ENCODE measurements at regions not wholly inside any gene's neighbourhood (a gene's known extent, or its start where the extent isn't known, plus 50 kb on each side); places are given as distances from the start of the nearest gene placed in this dataset.

- Histone ChIP-seq H3K9ac (replicated peaks in 1 of 4; ENCODE audit: extremely low read depth in 1 of 4, low read depth in 3 of 4, low read length in 3 of 4) (no peak overlapping the region), H2BK20ac (ENCODE audit: low read length) (no peak overlapping the region), H3K23me2 (ENCODE audit: low read depth, low read length) (no peaks in the 10 kb centered on the region), H2AFZ (ENCODE audit: low read length) (no peak overlapping the region), H3K27me3 (replicated peaks in 1 of 4; ENCODE audit: control insufficient read depth in 3 of 4, extremely low read depth in 1 of 4, insufficient read depth in 3 of 4, low read length in 3 of 4) (no peaks in the 10 kb centered on the region), H2AK5ac (ENCODE audit: low read depth, low read length) (no peak overlapping the region), H2BK12ac (ENCODE audit: low read depth, low read length) (no peak overlapping the region), H2BK15ac (ENCODE audit: low read length) (no peak overlapping the region), H3K79me1 (ENCODE audit: low read depth, low read length) (no peaks in the 10 kb centered on the region), H3K4ac (replicated peaks; ENCODE audit: insufficient read length, low read depth, low read length) (no peak overlapping the region), H3K23ac (ENCODE audit: insufficient read length) (no peak overlapping the region), H2BK120ac (replicated peaks; ENCODE audit: low read depth, low read length) (no peak overlapping the region), H3K9me3 (ENCODE audit: insufficient read depth in 2 of 2, low read depth in 1 of 2, low read length in 1 of 2) (peaks cover 0 to 10% of the 10 kb centered on the region in 2 experiments; a peak in 1 of 4 replicates), H4K5ac (ENCODE audit: insufficient read length, low read depth, low read length) (no peak overlapping the region), H4K20me1 (replicated peaks in 1 of 2; ENCODE audit: control insufficient read depth in 1 of 2, insufficient read depth in 2 of 2, low read length in 2 of 2) (no peaks in the 10 kb centered on the region), H3K4me1 (replicated peaks in 1 of 4; ENCODE audit: control insufficient read depth in 3 of 4, insufficient read depth in 4 of 4, low read length in 3 of 4) (no peaks in the 10 kb centered on the region), H3K4me3 (ENCODE audit: extremely low read depth in 1 of 4, insufficient read depth in 2 of 4, low read depth in 3 of 4, low read length in 4 of 4) (no peak overlapping the region), H3K79me2 (ENCODE audit: control insufficient read depth in 1 of 2, insufficient read depth in 2 of 2, low read length in 2 of 2) (no peaks in the 10 kb centered on the region), H3K4me2 (ENCODE audit: insufficient read depth in 1 of 2, low read depth in 2 of 2, low read length in 2 of 2) (no peak overlapping the region), H2BK5ac (ENCODE audit: low read depth, low read length) (no peak overlapping the region), H3K27ac (ENCODE audit: low read depth, low read length) (no peak overlapping the region), H3K36me3 (ENCODE audit: control insufficient read depth in 2 of 4, insufficient read depth in 4 of 4, low read length in 3 of 4) (no peaks in the 10 kb centered on the region), H3K14ac (ENCODE audit: insufficient read length) (no peak overlapping the region), H3K56ac (replicated peaks; ENCODE audit: insufficient read length, low read depth, low read length) (no peak overlapping the region), H4K91ac (replicated peaks; ENCODE audit: insufficient read length, low read length) (no peak overlapping the region), H4K8ac (ENCODE audit: extremely low read depth, insufficient read depth, low read length) (no peak overlapping the region), H3K18ac (ENCODE audit: extremely low read depth, low read length) (no peak overlapping the region)
- ChIA-PET CTCF (ENCODE audit: partially characterized antibody) (no interaction called here), POLR2A (ENCODE audit: partially characterized antibody) (no interaction called here)
- FAIRE-seq: no peak
- TF ChIP-seq RNF2 (IDR thresholded peaks at IDR 0.05; ENCODE audit: borderline replicate concordance, low read depth, low read length, missing control alignments, poor library complexity, severe bottlenecking) (no peak), EP300 (IDR thresholded peaks at IDR 0.05; ENCODE audit: borderline replicate concordance in 1 of 2, low read depth in 2 of 2, low read length in 2 of 2) (no peak), SRF (IDR thresholded peaks at IDR 0.05; ENCODE audit: low read depth, low read length) (no peak), ASH2L (IDR thresholded peaks at IDR 0.05; ENCODE audit: low read length) (no peak), BRCA1 (IDR thresholded peaks at IDR 0.05; ENCODE audit: low read depth, low read length) (no peak), YY1 (IDR thresholded peaks at IDR 0.05; ENCODE audit: low read depth, low read length) (no peak), RBBP5 (IDR thresholded peaks at IDR 0.05; ENCODE audit: borderline replicate concordance, low read depth, low read length) (no peak), SP1 (IDR thresholded peaks at IDR 0.05; ENCODE audit: low read depth, low read length) (no peak), POU5F1 (IDR thresholded peaks at IDR 0.05; ENCODE audit: low read depth, low read length) (no peak), MAX (IDR thresholded peaks at IDR 0.05) (no peak), HDAC6 (IDR thresholded peaks at IDR 0.05; ENCODE audit: low read depth, low read length) (no peak), NRF1 (IDR thresholded peaks at IDR 0.05; ENCODE audit: low read depth, low read length) (no peak), BCL11A (IDR thresholded peaks at IDR 0.05; ENCODE audit: low read depth in 2 of 2, low read length in 2 of 2) (no peak), CHD1 (IDR thresholded peaks at IDR 0.05; ENCODE audit: low read depth, low read length) (no peak)
- no peak for DNase-seq (ENCODE audit: low read depth in 1 of 2, low spot score in 2 of 2)
- 95% methylated on average over 2 of the region's 2 CpGs; no CpG with 5 or more reads in 1 of the 2 experiments for whole genome bisulfite sequencing, 2 experiments (ENCODE audit: extremely low coverage in 1 of 2, insufficient coverage in 1 of 2, insufficient read length in 1 of 2, insufficient replicate concordance in 2 of 2, low coverage in 1 of 2, low lambda C conversion rate in 2 of 2, missing lambda C conversion rate in 1 of 2)
Observed at GRCh38 chr1:55457874-55458273, 242.7 kb upstream of the USP24 start.
